PC-9 (cell line): ENCODE measurements at regions not wholly inside any gene's neighbourhood (a gene's known extent, or its start where the extent isn't known, plus 50 kb on each side); places are given as distances from the start of the nearest gene placed in this dataset.

ENCODE experiments used
- BruUV-seq: library from RNA; stranded (reverse); fragments of 400-500 nt; replicated peaks from 2 replicates; lab custom pipeline; 2021; lab: Mats Ljungman, UMichigan
- CTCF ChIA-PET: fragments of 300-600 bp; sonication (Branson Sonifier 250); formaldehyde crosslinking; loops from one replicate; lab custom pipeline; 2022; ENCODE audit warnings: antibody characterized with exemption; lab: Charles Lee
- POLR2A ChIA-PET: fragments of 300-600 bp; sonication (Branson Sonifier 250); formaldehyde crosslinking; loops from one replicate; lab custom pipeline; 2022; ENCODE audit warnings: antibody characterized with exemption; ENCODE audit not compliant: unreplicated experiment; lab: Charles Lee
- DNase-seq, 2 experiments: peaks; one replicate each; pipeline versions ENCODE4 v3.0.0 to v3.0.0-alpha.2; 2015 to 2022; ENCODE audit warnings: mixed read lengths in 1 of 2
- H2AFZ ChIP-seq: fragments of 200-600 bp; sonication (generic); 2 replicates; pipeline ENCODE4 v1.8.1; 2017; ENCODE audit warnings: antibody characterized with exemption
- H3F3A ChIP-seq: fragments of 200-600 bp; sonication (generic); 2 replicates; pipeline ENCODE4 v1.8.1; 2017; ENCODE audit warnings: antibody characterized with exemption, mild to moderate bottlenecking, low read depth; ENCODE audit not compliant: insufficient read depth
- H3K27ac ChIP-seq: fragments of 200-600 bp; sonication (generic); 2 replicates; pipeline ENCODE4 v1.6.1; 2016; ENCODE audit warnings: mixed run types
- H3K27me3 ChIP-seq: fragments of 200-600 bp; sonication (generic); 2 replicates; pipeline ENCODE4 v1.6.1; 2016; ENCODE audit warnings: low read depth, mixed run types; ENCODE audit not compliant: insufficient read depth
- H3K36me3 ChIP-seq: fragments of 200-600 bp; sonication (generic); 2 replicates; pipeline ENCODE4 v1.6.1; 2016; ENCODE audit warnings: low read depth, mixed run types
- H3K4me1 ChIP-seq: fragments of 200-600 bp; sonication (generic); replicated peaks from 2 replicates; pipeline ENCODE4 v1.6.1; 2016; ENCODE audit warnings: mixed run types; ENCODE audit not compliant: insufficient read depth
- H3K4me2 ChIP-seq: fragments of 200-600 bp; sonication (generic); 2 replicates; pipeline ENCODE4 v1.6.1; 2017; ENCODE audit warnings: mixed run types
- H3K4me3 ChIP-seq: fragments of 200-600 bp; sonication (generic); 2 replicates; pipeline ENCODE4 v1.6.1; 2016; ENCODE audit warnings: mixed run types
- H3K79me2 ChIP-seq: fragments of 200-600 bp; sonication (generic); 2 replicates; pipeline ENCODE4 v1.6.1; 2017; ENCODE audit warnings: low read depth, mixed run types
- H3K9me2 ChIP-seq: fragments of 200-600 bp; sonication (generic); 2 replicates; pipeline ENCODE4 v1.8.1; 2017; ENCODE audit warnings: mild to moderate bottlenecking; ENCODE audit not compliant: insufficient read depth
- H3K9me3 ChIP-seq: fragments of 200-600 bp; sonication (generic); 2 replicates; pipeline ENCODE4 v1.8.1; 2016; ENCODE audit warnings: low read depth; ENCODE audit not compliant: insufficient read depth
- H4K20me1 ChIP-seq: fragments of 200-600 bp; sonication (generic); 2 replicates; pipeline ENCODE4 v1.8.1; 2017; ENCODE audit not compliant: insufficient read depth
- EZH2 ChIP-seq: fragments of 200-600 bp; sonication (generic); IDR thresholded peaks from 2 replicates; pipeline ENCODE4 v1.8.0; 2017; ENCODE audit warnings: antibody characterized with exemption, low read depth
- intact Hi-C: fragments of 100-400 bp; cut with micrococcal nuclease; formaldehyde crosslinking; loops from one replicate; pipeline ENCODE4 v1.10.0; 2022; ENCODE audit not compliant: unreplicated experiment
- TF ChIP-seq, protein P1 (sequence below): fragments of 200-600 bp; sonication (generic); conservative IDR thresholded peaks from 2 replicates; pipeline ENCODE4 v1.6.1; 2017; ENCODE audit warnings: mixed run types, antibody characterized with exemption, mild to moderate bottlenecking, moderate library complexity

DNA sequence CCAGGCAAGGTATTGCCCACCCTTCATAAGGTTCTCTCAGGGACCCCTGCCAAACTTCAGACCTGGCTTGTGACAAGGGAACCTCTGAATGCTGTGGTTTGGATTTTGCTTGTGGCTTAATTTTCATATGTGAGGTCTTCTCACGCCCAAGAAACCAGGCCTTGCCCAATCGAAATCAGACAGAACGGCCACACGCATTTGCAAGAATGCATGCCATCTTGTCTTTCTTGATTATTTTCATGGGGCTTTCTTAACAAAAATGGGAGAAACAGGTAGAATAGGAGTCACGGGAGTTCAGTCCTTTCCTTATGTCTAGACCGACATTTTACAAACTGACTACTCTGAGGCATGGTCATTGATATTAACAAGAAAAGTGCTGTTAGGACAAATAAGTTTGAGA is 170.2 kb upstream of the PAPPA start:
- no peak for DNase-seq
- Histone ChIP-seq H4K20me1 (no peaks in the 10 kb centered on the region; the same call in 1 of the 2 replicates), H3K27me3 (no peaks in the 10 kb centered on the region), H3K9me2 (no peaks in the 10 kb centered on the region), H3K4me3 (no peak overlapping the region), H3K79me2 (no peaks in the 10 kb centered on the region), H3K9me3 (no peaks in the 10 kb centered on the region), H2AFZ (no peak overlapping the region), H3K27ac (no peak overlapping the region), H3F3A (no peaks in the 10 kb centered on the region), H3K36me3 (no peaks in the 10 kb centered on the region), H3K4me1 (no peaks in the 10 kb centered on the region), H3K4me2 (no peak overlapping the region)
- TF ChIP-seq EZH2, result no peak
- TF ChIP-seq, protein P1, sequence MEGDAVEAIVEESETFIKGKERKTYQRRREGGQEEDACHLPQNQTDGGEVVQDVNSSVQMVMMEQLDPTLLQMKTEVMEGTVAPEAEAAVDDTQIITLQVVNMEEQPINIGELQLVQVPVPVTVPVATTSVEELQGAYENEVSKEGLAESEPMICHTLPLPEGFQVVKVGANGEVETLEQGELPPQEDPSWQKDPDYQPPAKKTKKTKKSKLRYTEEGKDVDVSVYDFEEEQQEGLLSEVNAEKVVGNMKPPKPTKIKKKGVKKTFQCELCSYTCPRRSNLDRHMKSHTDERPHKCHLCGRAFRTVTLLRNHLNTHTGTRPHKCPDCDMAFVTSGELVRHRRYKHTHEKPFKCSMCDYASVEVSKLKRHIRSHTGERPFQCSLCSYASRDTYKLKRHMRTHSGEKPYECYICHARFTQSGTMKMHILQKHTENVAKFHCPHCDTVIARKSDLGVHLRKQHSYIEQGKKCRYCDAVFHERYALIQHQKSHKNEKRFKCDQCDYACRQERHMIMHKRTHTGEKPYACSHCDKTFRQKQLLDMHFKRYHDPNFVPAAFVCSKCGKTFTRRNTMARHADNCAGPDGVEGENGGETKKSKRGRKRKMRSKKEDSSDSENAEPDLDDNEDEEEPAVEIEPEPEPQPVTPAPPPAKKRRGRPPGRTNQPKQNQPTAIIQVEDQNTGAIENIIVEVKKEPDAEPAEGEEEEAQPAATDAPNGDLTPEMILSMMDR, result no peak
- no TSS peak for BruUV-seq
- ChIA-PET POLR2A (interaction anchor here (0.7 kb wide), 1 partner anchor 229 kb away, joined by 3 read pairs; no protein-coding TSS in a partner anchor), CTCF (no interaction called here)
- intact Hi-C loops, result no loop called here

DNA sequence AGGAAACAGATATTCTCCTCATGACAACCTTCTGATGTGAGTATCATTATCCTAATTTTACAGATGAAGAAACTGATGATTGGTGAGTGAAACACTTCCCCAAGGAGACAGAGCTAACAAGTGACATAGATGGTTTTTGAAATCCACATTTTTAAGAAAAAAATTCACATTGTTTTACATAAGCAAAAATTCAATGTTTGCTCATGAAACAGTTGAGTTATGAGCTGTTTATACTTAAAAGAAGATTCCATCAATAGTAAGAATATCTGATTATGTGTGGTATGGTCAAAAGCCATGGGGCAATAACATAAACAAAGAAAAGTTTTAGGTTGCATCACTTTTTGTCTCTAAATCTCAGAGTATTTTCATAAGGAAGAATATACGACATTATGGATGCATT is 167.9 kb upstream of the PAPPA start:
- BruUV-seq, result no TSS peak
- intact Hi-C loops, result no loop called here

DNA sequence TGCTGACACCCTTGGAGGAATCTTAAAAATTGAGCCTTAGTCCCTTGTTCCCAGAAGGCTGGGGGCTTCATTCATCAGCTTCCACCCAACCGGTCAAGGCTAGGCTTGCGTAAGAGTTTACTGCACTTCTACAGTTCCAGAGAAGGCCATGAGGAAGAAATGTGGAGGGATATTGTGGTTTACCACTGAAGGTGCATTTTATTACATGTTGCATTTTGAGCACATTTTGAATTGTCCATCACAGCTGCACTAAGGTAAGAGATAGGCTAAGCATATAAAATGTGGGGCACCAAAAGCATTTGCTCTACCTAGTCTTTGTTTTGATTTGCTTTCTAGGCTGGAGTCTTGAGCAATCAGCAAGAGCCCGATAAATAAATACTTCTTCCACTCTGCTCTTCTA is 167.1 kb upstream of the PAPPA start:
- H3K36me3 ChIP-seq, result no peaks in the 10 kb centered on the region
- ChIA-PET CTCF (no interaction called here), POLR2A (no interaction called here)
- H4K20me1 ChIP-seq, result no peaks in the 10 kb centered on the region; the same call in 1 of the 2 replicates
- no TSS peak for BruUV-seq
- no peak overlapping the region for H3K4me2 ChIP-seq
- no peak for TF ChIP-seq EZH2
- TF ChIP-seq, protein P1, result no peak
- H3K9me2 ChIP-seq, result no peaks in the 10 kb centered on the region
- H3K4me1 ChIP-seq, result no peaks in the 10 kb centered on the region
- no peaks in the 10 kb centered on the region for H3K9me3 ChIP-seq
- H3K27ac ChIP-seq, result no peak overlapping the region
- no peaks in the 10 kb centered on the region for H3K79me2 ChIP-seq
- no peak overlapping the region for H2AFZ ChIP-seq
- intact Hi-C loops, result no loop called here
- no peak overlapping the region for H3K4me3 ChIP-seq
- H3K27me3 ChIP-seq, result no peaks in the 10 kb centered on the region
- H3F3A ChIP-seq, result no peaks in the 10 kb centered on the region
- no peak for DNase-seq

More for the DNA sequence above, 167.9 kb upstream of the PAPPA start:
- Histone ChIP-seq H3K4me3 (no peak overlapping the region), H3K4me1 (no peaks in the 10 kb centered on the region), H3F3A (no peaks in the 10 kb centered on the region), H3K36me3 (no peaks in the 10 kb centered on the region), H3K9me2 (no peaks in the 10 kb centered on the region), H3K4me2 (no peak overlapping the region), H3K27me3 (no peaks in the 10 kb centered on the region), H3K27ac (no peak overlapping the region), H3K79me2 (no peaks in the 10 kb centered on the region), H2AFZ (no peak overlapping the region), H3K9me3 (no peaks in the 10 kb centered on the region), H4K20me1 (no peaks in the 10 kb centered on the region; the same call in 1 of the 2 replicates)
- POLR2A ChIA-PET, result no interaction called here
- CTCF ChIA-PET, result no interaction called here
- DNase-seq, result no peak
- TF ChIP-seq, protein P1, result no peak
- no peak for TF ChIP-seq EZH2
